GM18517 (cell line): ENCODE measurements at regions not wholly inside any gene's neighbourhood (a gene's known extent, or its start where the extent isn't known, plus 50 kb on each side); places are given as distances from the start of the nearest gene placed in this dataset.
A peak's percentile ranks its signal among the peaks of the same experiment; 100 is the strongest.

ENCODE experiments used
- ATAC-seq: cut with Tn5 transposase; IDR thresholded peaks from one replicate; pipeline ENCODE4 v1.9.1; 2021; ENCODE audit warnings: mild to moderate bottlenecking, moderate library complexity; ENCODE audit not compliant: unreplicated experiment

DNA sequence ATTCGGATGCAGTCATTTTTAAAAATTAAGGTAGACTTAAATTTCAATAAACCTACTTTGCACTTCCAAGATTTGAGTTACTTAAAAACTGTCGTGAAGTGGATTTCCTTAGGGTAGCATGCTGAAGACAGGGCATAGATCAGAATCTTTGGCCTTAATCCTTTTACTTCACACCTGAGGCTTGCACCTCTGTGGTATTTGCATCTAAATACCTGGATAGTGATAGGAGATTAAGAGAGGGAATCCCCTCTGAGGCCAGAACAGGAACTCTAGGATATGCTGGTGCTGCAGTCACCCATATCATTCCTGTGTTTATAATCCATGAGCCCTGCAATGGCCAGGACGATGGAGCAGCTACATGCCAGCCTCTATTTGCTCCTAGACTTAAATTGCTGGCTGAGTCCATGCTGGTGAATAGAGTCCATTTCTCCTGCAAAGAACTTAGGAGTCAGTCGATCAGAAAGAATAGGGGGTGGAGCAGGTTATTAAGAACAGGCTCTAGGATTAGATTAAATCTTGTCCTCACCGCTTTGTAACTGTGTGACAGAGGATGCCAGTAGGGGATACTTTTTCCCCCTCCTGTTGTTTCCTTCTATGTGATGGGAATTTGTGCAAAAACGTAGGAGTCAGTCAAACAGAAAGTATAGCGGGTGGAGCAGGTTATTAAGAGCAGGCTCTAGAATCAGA is 333.6 kb downstream of the DUSP10 start:
- ATAC-seq = no peak

DNA sequence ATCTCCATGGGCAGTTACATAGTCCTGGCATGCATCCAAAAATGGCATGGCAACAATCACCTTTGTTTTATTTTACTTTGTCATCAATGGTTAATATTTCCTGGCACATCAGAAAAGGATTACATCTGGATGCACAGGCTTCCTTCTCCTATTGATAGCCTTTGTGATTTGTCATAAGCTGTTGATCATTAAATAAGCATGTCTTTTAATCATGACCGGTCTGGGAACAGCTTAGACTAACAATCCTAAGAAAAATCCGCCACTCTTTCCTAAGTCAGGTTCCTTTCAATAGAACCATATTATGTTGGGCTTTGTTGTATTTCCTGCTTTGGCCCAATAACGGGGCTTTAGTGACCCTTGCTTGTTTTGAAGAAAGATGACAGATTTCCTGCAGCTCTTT is 330.6 kb downstream of the DUSP10 start:
- ATAC-seq = no peak

DNA sequence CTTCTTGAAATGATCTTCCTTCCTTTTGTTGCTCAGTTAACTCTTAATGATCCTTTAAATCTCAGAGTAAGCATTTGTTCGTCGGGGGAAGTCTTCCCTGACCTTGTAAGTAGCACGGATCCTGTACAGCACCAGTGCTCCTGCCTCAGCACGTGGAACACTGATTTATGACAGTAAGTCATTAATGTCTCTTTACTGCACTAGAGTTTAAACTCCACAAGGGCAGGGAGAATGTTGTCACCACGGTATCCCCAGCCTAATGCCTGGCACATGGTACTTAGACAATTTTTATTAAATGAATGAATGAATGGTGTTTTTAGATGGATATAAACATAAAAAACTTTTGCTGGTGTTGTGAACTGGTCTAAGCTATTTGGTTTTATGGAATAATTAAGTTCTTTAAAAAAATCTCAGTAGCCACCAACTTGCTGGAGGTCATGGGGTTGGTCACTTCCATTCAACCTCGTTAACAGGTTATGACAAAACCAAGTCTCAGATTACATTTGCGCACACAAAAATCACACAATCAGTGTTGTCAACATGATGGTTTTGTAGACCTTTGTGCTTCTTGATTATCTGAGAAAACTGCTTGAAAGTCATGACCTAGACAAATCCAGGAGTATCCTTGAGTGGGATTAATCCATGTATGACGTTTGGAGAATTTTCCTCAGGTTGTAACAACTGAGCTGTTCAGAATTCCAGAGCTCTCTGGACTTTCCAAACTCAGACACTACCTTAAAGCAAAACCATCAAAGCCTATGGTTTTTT is 326.9 kb downstream of the DUSP10 start:
- ATAC-seq = no peak

DNA sequence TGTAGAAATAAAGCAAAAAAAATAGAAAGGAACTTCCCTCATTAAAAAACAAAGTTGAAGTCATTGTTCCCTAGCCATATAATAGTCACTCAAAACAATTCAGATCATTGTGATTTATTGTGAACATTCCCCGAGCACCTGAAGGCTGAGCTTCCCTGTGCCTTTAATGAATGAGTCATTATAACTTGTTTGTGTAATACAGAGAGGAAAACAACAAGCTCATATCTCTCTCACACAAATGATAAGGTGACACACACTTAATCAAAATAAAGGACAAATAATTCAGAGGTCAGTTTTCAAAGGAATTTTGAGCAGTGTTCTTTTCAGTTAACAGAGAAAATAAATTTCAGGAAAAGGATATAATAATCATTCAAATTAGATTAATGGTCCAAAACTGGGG is 326.2 kb downstream of the DUSP10 start:
- no peak for ATAC-seq

DNA sequence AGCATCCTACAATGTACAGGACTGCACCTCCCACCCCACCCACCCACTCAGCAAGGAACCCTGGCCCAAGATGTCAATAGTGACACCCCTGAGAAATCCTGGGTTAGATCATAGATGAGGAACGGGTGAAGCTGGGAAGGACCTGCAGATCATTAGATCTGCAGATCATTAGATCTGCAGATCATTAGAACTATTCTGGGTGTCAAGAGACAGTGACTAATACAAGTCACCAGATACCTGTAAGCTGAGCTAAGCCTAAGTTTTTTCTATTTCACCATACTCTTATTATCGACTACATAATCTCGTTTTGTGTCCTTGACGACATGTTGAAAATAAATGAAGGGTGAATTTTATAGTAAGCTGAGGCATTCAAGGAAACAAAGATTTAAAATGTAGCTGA is 325.7 kb downstream of the DUSP10 start:
- ATAC-seq = no peak

DNA sequence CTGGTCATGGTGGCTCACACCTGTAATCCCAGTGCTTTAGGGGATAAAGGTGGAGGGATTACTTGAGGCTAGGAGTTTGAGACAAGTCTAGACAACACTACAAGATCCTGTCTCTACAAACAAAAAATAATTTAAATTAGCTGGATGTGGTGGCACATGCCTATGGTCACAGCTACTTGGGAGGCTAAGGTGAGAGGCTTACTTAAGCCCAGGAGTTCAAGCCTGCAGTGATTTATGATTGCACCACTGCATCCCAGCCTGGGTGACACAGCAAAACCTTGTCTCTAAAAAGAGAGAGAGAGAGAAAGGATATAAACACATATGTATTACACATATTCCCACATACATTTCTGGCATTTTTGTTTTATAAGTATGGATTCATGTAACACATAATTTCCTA is 325.2 kb downstream of the DUSP10 start:
- ATAC-seq = no peak

DNA sequence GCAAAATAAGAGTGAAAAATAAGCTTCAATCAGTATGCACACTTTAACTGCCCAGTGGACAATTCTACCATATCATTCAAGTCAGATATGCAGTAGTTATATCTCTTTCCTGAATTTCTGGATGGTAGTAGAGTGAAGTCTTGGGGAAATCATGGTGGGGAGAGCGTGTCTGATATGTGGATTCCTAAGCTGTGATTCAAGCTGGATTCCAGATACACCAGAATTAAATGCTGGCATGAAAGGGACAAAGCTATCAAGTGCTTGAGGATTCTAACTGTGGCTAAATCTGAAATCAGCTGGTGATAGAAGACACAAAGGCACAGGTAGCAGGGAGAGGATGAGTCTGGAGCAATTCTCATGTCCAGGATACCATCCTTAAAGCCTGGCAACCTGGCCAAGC is 323.5 kb downstream of the DUSP10 start:
- ATAC-seq = no peak

DNA sequence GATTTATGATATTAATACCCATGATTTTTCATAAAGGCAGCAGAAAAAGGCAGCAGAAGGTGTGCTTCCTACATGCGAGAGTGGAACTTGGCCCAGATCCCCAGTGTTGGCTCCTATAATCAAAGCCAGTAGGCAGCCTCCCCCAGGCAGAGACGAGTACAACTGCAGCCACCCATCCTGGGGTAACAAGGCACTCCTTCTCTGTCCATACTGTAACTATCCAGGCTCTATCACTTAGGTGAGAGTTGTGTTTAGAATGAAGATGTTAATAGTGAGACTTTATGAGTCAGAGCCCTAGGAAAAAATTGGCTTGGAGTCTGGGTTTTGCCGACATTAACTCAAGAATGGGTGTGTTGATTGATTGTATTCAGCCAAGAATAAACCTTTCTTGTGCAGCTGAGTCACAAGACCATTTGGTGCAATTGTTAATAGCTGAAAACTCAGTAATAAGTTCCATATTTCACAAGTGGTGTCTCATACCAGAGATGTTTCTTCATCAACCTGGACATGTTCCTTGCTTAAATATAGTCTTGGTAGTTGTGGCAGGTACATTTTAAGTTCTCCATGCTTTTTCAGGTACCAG is 322.3 kb downstream of the DUSP10 start:
- no peak for ATAC-seq

DNA sequence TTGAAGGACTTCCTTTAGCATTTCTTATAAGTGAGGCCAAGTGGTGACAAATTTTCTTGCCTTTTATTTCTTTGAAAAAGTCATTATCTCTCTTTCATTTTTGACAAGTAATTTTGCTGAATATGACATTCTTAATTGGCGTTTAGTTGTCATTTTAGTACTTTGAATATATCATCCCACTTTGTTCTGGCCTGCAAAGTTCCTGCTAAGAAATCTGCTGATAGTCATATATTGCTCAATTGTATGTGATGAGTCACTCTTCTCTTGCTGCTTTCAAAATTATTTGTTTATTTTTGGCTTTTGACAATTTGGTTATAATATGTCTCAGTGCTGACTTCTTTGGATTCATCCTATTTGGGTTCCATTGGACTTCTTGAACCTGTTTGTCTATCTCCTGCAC is 312.6 kb downstream of the DUSP10 start:
- no peak for ATAC-seq

DNA sequence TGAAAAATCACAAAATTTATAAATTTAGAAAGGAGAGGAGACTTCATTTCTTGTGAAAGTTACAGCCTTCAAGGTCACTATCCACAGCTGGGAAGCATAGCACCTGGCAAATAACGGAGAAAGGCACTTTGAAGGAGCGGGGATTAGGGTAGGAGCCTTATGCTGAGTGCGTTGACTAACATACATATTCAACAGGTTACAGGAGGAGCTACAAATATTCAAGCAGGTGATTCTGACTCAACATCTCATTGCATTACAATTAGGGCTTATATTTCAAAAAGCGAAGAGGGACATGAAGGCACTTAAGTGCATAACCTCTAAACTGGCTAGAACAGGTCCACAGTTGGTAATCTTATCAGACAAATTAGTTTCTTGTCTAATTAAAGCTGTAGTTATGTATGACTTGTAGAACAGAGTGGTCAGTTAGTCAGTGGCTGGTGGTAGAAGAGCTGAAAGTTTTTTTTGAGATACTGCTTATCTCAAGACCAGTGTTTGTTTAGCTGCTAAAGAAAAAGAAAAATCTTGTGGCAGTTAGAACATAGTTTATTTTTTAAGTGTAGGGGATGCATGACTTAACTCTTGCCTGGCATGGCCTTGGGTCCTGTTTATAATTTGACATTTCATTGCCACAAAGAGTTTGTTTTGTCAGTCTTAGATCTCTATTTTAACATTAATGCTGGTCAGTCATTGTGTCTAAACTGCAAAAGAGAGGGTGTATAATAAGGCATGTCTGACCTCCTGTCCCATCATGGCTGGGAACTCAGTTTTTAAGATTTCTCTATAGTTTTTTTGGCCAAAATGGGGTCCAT is 311.5 kb downstream of the DUSP10 start:
- no peak for ATAC-seq

DNA sequence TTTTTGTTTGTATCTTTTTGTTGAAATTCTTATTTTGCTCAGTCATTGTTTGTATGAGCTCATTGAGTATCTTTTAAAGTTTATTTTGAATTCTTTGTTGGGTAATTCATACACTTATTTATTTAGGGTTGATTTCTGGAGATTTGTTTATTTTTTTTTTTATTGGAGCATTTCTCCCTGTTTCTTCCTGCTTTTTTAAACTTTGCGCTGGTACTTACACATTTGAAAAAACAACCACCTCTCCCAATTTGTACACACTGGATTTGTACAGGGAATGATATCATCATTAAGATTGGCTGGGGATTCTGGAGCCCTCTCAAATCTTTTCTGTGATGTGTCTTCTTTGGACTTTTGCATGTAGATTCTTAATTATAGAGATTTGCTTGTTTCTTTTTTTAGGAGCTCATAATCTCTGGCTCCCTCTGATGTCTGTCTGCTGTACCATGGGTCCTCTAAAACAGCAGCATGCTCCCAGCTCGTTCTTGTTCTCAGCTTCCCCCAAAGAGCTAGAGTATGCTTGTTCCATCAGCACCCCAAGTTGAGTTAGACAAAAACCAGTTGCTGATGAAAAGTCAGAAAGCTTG is 310.7 kb downstream of the DUSP10 start:
- ATAC-seq = no peak

DNA sequence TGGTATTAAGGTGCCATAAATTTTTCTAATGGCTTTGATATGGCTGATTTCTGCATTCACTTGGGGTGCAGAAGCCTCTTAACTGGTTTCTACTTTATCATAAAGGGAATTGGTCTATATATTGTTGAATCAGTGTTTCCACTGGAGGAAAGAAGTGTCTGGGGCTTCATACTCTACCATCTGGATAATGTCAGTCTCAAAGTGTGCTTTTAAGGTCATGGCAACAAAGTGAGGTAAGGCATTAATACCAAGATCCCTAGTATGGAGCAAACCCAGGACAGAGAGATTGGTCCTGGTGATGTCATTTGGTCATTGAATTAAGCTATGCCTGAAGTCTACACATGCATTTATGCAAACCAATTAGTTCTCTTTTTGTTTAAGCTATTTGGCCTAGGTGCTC is 309.9 kb downstream of the DUSP10 start:
- ATAC-seq = no peak

DNA sequence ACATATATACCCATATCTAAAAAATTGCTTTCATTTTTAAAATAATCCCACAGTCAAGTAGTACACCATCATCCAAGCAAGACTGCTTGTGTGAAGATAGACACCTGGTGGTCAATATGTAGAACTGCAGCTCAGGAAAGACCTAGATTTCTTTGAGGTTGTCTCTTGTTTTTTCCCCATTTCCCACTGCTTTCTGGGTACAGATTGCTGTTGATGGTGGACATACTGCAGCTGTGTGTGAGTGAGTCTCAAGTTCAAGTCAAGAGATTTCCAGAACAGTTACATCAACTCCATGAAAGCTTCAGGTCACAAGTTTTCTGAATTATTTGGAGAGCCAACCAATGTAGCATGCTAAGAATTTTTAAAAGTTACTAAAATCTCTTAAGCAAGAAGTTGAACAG is 306.4 kb downstream of the DUSP10 start:
- ATAC-seq = peak; percentile 50

DNA sequence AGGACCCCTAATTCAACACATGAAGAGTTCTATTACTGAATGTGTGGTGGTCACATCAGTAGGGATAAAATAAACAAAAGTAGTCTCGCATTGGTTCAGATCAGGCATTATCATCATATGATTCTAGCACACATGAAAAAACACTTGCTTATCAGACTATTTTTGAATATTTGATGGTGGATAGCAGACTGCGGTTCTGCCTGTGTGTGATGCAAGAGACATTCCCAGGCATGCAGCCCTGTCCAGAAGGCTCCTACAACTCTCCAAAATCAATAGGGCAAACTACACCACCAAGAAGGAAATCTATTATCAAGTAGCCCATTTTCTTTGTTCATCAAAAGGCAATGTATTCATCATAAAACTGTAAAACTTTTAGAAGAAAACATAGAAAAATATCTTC is 304.7 kb downstream of the DUSP10 start:
- ATAC-seq = no peak

DNA sequence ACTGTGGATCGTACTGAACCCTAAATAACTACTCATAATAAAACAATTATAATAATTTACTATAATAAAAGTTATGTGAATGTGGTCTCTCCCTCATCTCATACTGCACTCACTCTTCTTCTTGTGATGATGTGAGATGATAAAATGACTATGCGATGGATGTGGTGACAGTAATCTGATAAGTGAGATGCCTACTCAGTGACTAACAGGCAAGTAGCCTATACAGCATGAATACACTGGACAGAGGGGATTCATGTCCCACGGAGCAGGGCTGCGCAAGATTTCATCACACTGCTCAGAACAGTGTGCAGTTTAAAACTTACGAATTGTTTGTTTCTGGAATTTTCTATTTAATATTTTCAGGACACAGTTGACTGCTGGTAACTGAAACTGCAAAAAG is 304.0 kb downstream of the DUSP10 start:
- ATAC-seq = no peak

DNA sequence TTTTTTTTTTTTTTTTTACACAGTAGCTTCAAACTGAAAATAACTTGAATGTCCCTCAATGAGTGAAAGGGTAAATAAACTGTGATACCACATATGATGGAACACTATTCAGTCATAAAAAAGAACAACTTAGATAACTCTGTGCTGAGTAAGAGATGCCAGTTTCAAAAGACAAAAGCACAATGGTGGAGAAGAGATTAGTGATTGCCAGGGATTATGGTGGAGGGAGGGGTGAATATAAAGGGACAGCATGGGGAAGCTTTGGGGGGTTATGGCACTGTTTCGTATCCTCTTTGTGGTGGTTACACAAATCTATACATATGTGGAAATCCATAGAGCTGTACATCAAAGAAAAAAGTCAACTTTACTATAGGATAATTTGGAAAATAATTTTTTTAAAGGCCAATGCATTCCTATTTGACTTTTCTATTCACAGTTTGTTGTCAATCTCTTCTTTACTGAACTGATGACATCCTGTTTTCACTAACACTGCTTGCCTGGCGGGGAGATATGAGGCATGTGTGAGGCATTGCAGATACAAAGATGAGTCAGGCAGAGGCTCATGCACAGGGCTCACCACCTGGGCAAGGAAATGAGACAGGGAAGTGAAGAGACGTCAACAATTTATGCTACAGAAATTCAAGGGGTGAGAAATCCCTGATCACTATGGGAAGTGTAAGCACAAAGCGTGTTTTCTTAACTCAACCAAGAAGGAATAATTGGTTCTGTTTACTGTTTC is 302.7 kb downstream of the DUSP10 start:
- peak; percentile 87 for ATAC-seq

DNA sequence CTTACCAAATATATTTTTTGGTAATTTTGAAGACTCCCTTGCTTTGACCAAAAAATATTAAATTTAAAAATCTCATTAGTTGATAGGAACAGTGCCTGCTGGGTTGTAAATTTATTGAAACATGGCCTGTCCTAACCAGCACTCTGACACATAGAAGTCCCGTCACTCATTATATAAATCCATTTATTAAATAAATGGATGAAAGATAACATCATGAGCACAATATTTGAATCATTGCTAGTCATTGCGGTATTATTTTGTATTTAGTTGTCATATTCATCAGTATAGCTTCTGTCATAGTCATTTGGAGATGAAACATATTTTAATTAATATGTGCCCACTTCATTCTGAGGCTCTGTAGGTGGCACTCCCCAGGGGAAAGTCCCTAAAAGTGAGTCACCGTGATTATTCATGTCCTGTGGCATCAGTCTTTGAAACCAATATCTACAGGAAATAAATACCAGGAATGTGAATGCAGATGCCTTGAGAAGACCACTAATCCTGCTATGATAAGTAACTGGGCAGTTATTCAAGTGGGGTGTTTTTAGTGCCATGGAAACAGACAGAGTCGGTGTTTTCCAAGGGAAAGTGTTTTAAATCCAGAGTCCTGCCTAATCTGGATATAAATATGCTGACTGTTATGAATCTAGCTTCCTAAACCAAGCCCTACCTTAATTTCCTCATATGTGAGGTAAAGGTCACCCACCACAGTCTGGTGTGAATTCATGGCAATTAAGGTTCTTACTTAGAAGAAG is 302.0 kb downstream of the DUSP10 start:
- peak; percentile 2 for ATAC-seq

DNA sequence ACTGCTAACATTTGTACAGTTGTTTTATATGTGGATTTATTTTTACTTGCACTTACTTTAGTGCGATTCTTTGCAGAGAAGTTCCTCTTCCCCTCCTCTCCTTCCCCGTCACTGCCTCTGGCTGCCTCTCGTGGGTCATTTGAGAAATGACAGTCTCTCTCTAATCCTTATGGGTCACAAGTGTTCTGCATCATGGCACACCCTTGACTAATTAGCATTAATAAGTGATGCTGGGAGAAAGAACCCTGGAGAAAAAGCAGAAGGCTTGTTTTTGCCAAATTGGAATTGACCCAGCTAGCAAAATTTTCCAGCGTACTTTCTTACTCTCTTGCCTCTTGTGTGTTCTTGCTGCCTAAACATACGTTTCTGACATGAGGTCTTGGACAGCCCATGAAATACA is 301.2 kb downstream of the DUSP10 start:
- no peak for ATAC-seq

DNA sequence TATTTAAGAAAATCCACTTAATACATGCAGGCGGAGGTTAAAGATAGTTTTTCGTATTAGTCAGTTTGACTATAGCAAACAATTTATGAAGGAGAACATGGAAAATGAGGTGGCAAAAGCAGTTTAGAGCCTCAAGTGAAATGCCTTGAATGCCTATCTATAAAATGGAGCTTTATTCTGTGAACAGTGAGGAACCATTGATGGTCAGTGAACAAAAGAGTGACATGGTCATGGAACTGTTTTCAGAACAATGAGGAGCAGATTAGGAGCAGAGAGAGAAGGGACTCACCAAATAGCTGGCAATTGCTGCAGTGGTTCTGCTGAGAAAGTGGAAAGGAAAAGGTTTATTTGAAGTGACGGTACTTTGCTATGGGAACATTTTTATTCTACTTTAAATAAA is 299.8 kb downstream of the DUSP10 start:
- ATAC-seq = no peak

DNA sequence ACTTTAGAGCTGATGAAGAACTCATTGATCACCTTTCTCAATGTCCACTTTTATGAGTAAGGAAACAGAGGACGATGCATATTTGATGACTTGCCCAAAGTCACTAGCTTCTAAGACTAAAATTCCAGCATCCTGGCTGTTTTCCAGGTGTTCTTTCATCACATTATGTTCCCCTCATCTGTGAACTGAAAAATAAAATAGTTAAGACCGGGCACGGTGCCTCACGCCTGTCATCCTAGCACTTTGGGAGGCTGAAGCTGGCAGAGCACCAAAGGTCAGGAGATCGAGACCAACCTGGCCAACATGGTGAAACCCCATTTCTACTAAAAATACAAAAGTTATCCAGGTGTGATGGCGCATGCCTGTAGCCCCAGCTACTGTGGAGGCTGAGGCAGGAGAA is 297.5 kb downstream of the DUSP10 start:
- ATAC-seq = no peak
